Fibroblast of lung (primary cell): ENCODE measurements at regions not wholly inside any gene's neighbourhood (a gene's known extent, or its start where the extent isn't known, plus 50 kb on each side); places are given as distances from the start of the nearest gene placed in this dataset.

Experiments
- DNase-seq, 2 donors: peaks; one replicate each; pipeline versions ENCODE4 v3.0.0 to v3.0.0-alpha.2; 2010; ENCODE audit warnings: low read depth in 2 of 2
- H2AFZ ChIP-seq: 2 replicates; pipeline ENCODE4 v1.5.1; 2012; ENCODE audit warnings: low read length, control low read depth, inconsistent platforms
- H3K27ac ChIP-seq: 2 replicates; pipeline ENCODE4 v1.5.1; 2011; ENCODE audit warnings: low read length, control low read depth; ENCODE audit not compliant: insufficient read depth
- H3K27me3 ChIP-seq: 2 replicates; pipeline ENCODE4 v1.5.1; 2011; ENCODE audit warnings: mild to moderate bottlenecking, low read length; ENCODE audit not compliant: control insufficient read depth, insufficient read depth
- H3K36me3 ChIP-seq: 2 replicates; pipeline ENCODE4 v1.5.1; 2011; ENCODE audit warnings: low read length; ENCODE audit not compliant: control insufficient read depth, insufficient read depth
- H3K4me1 ChIP-seq: 2 replicates; pipeline ENCODE4 v1.5.1; 2011; ENCODE audit warnings: low read length; ENCODE audit not compliant: control insufficient read depth, insufficient read depth; ENCODE audit errors: extremely low read depth
- H3K4me2 ChIP-seq: 2 replicates; pipeline ENCODE4 v1.5.1; 2011; ENCODE audit warnings: low read length, control low read depth; ENCODE audit not compliant: insufficient read depth; ENCODE audit errors: extremely low read depth
- H3K4me3 ChIP-seq, 4 experiments: fragments of 200-600 bp in 1 of 4; sonication (generic) in 1 of 4; replicated peaks in 1 of 4; 2 replicates each; pipeline ENCODE4 v1.5.1; 2011 to 2016; ENCODE audit warnings: low read length in 4 of 4, low read depth in 3 of 4, mild to moderate bottlenecking in 3 of 4, control low read depth in 2 of 4, inconsistent platforms in 1 of 4, mixed read lengths in 1 of 4; ENCODE audit not compliant: insufficient read depth in 1 of 4; ENCODE audit errors: control extremely low read depth in 1 of 4
- H3K79me2 ChIP-seq: 2 replicates; pipeline ENCODE4 v1.5.1; 2012; ENCODE audit warnings: mild to moderate bottlenecking, low read length, inconsistent platforms; ENCODE audit not compliant: control insufficient read depth, insufficient read depth
- H3K9ac ChIP-seq: 2 replicates; pipeline ENCODE4 v1.5.1; 2011; ENCODE audit warnings: mild to moderate bottlenecking, low read length, control low read depth; ENCODE audit not compliant: insufficient read depth
- H3K9me3 ChIP-seq: 2 replicates; pipeline ENCODE4 v1.5.1; 2012; ENCODE audit warnings: low read depth, low read length; ENCODE audit not compliant: control insufficient read depth, insufficient read depth
- H4K20me1 ChIP-seq: 2 replicates; pipeline ENCODE4 v1.5.1; 2011; ENCODE audit warnings: low read length; ENCODE audit not compliant: control insufficient read depth, insufficient read depth; ENCODE audit errors: extremely low read depth
- CTCF ChIP-seq, 2 donors: IDR thresholded peaks in 1 of 2; conservative IDR thresholded peaks in 1 of 2; 1 replicate in 1 of 2; 2 replicates in 1 of 2; pipeline ENCODE4 v1.5.1; 2011 to 2012; ENCODE audit warnings: low read length in 2 of 2, control low read depth in 1 of 2, inconsistent platforms in 1 of 2, low read depth in 1 of 2, mild to moderate bottlenecking in 1 of 2
- EZH2 ChIP-seq: IDR thresholded peaks from 2 replicates; pipeline ENCODE4 v1.5.1; 2012; ENCODE audit warnings: low read length, control low read depth, mild to moderate bottlenecking; ENCODE audit errors: missing control alignments

GRCh38 chr3:117550766-117551165 lies 841.2 kb downstream of the TUSC7 start:
- Histone ChIP-seq H3K4me2 (no peak overlapping the region), H3K9me3 (no peaks in the 10 kb centered on the region), H3K27me3 (no peaks in the 10 kb centered on the region), H3K9ac (no peak overlapping the region), H3K79me2 (no peaks in the 10 kb centered on the region), H4K20me1 (no peaks in the 10 kb centered on the region), H2AFZ (no peak overlapping the region), H3K4me1 (peaks cover 10% of the 10 kb centered on the region), H3K4me3 (no peak overlapping the region), H3K27ac (no peak overlapping the region), H3K36me3 (no peaks in the 10 kb centered on the region)
- DNase-seq = no peak
- TF ChIP-seq EZH2 (no peak), CTCF (conservative IDR thresholded peaks at IDR 0.05 in 1 of 2, IDR thresholded peaks at IDR 0.05 in 1 of 2; ENCODE audit: low read depth in 1 of 2, low read length in 2 of 2) (no peak)

- Histone ChIP-seq H3K36me3 (no peaks in the 10 kb centered on the region), H3K9ac (no peak overlapping the region), H3K27me3 (no peaks in the 10 kb centered on the region), H3K27ac (no peak overlapping the region), H4K20me1 (no peaks in the 10 kb centered on the region), H3K4me1 (peaks cover 8% of the 10 kb centered on the region), H3K79me2 (no peaks in the 10 kb centered on the region), H3K9me3 (no peaks in the 10 kb centered on the region), H2AFZ (no peak overlapping the region), H3K4me3 (no peak overlapping the region), H3K4me2 (no peak overlapping the region)
- DNase-seq = peak; percentile 67 to 68
- no peak for TF ChIP-seq EZH2
- TF ChIP-seq CTCF (conservative IDR thresholded peaks at IDR 0.05 in 1 of 2, IDR thresholded peaks at IDR 0.05 in 1 of 2; ENCODE audit: low read depth in 1 of 2, low read length in 2 of 2) = no peak
Observed at GRCh38 chr3:117553461-117553860, 843.9 kb downstream of the TUSC7 start.

GRCh38 chr3:117556646-117557407 lies 847.2 kb downstream of the TUSC7 start:
- Histone ChIP-seq H2AFZ (no peak overlapping the region), H3K4me3 (no peak overlapping the region), H3K9me3 (no peaks in the 10 kb centered on the region), H3K27me3 (no peaks in the 10 kb centered on the region), H3K27ac (no peak overlapping the region), H3K36me3 (no peaks in the 10 kb centered on the region), H3K79me2 (no peaks in the 10 kb centered on the region), H3K4me1 (no peaks in the 10 kb centered on the region), H3K9ac (no peak overlapping the region), H3K4me2 (no peak overlapping the region), H4K20me1 (no peaks in the 10 kb centered on the region)
- no peak for TF ChIP-seq CTCF (conservative IDR thresholded peaks at IDR 0.05 in 1 of 2, IDR thresholded peaks at IDR 0.05 in 1 of 2; ENCODE audit: low read depth in 1 of 2, low read length in 2 of 2)
- TF ChIP-seq EZH2 = no peak
- no peak for DNase-seq
